Body of pancreas (tissue), 4 donors: ENCODE measurements at regions not wholly inside any gene's neighbourhood (a gene's known extent, or its start where the extent isn't known, plus 50 kb on each side); places are given as distances from the start of the nearest gene placed in this dataset. TPM values are rescaled to one million over a fixed set of nuclear protein-coding genes. Genes with fewer than 3 reads are reported as not detected.

Source experiments
- ATAC-seq: fragments of 150-250 bp; one replicate; pipeline ENCODE4 v1.9.1; 2016
- DNase-seq, 4 donors: peaks; one replicate each; pipeline ENCODE4 v3.0.0-alpha.2; 2019
- H3K27ac ChIP-seq, 4 donors: fragments of 200-600 bp; sonication (generic); 1 replicate in 3 of 4; 2 replicates in 1 of 4; pipeline versions ENCODE4 v1.5.1 to v1.6.1; 2016 to 2019; ENCODE audit warnings: mild to moderate bottlenecking in 1 of 4, mixed read lengths in 1 of 4, moderate library complexity in 1 of 4
- H3K27me3 ChIP-seq, 2 donors: fragments of 200-600 bp; sonication (generic); one replicate each; pipeline ENCODE4 v1.6.0; 2016; ENCODE audit warnings: mild to moderate bottlenecking in 1 of 2
- H3K36me3 ChIP-seq, 2 donors: fragments of 200-600 bp; sonication (generic); replicated peaks in 1 of 2; 2 replicates each; pipeline ENCODE4 v1.5.1; 2016; ENCODE audit warnings: low read depth in 2 of 2; ENCODE audit not compliant: insufficient read depth in 1 of 2
- H3K4me1 ChIP-seq: fragments of 200-600 bp; sonication (generic); one replicate; pipeline ENCODE4 v1.6.0; 2016
- H3K4me3 ChIP-seq, 2 donors: fragments of 200-600 bp; sonication (generic); 1 replicate in 1 of 2; 2 replicates in 1 of 2; pipeline ENCODE4 v1.5.1; 2016 to 2019
- H3K9me3 ChIP-seq, 3 donors: fragments of 200-600 bp; sonication (generic); 1 replicate in 2 of 3; 2 replicates in 1 of 3; pipeline ENCODE4 v1.5.1; 2016
- POLR2A ChIP-seq, 3 donors: fragments of 450-650 bp; IDR thresholded peaks; one replicate each; pipeline ENCODE4 v1.6.1; 2016; ENCODE audit warnings: antibody characterized with exemption in 3 of 3, mild to moderate bottlenecking in 2 of 3
- WGBS, 2 donors: methylation state at CpG; one replicate each; pipeline ENCODE4 v1.1.5; 2017; 5-methylcytosine and 5-hydroxymethylcytosine counted together
- intact Hi-C: fragments of 100-400 bp; cut with DNase I; formaldehyde crosslinking; loops from one replicate; pipeline ENCODE4 v1.15.1; 2023
- microRNA-seq, 2 donors: library from miRNA; unstranded; fragments of <30 nt; microRNA quantifications; one replicate each; pipeline ENCODE4, GENCODE V29; 2016; ENCODE audit warnings: borderline number of aligned reads in 2 of 2, borderline replicate concordance in 2 of 2
- small RNA-seq: library from RNA; depleted of rRNA; stranded (forward); fragments of <200 nt; gene quantifications from one replicate; pipeline ENCODE3, GENCODE V24; 2016
- TF ChIP-seq, protein P1 (sequence below), 7 experiments: fragments of 450-650 bp in 4 of 7; fragments of 200-600 bp in 3 of 7; sonication (generic) in 3 of 7; IDR thresholded peaks; one replicate each; pipeline ENCODE4 v1.5.1; 2016 to 2019; ENCODE audit warnings: antibody characterized with exemption in 7 of 7

GRCh38 chr22:47228767-47229166 is 466.3 kb downstream of the TBC1D22A start:
- ATAC-seq: no peak
- Histone ChIP-seq H3K36me3 (no peaks in the 10 kb centered on the region), H3K27ac (no peak overlapping the region), H3K9me3 (peaks cover 0 to 15% (median 0%) of the 10 kb centered on the region in 3 donors), H3K4me3 (no peak overlapping the region), H3K27me3 (no peaks in the 10 kb centered on the region), H3K4me1 (no peaks in the 10 kb centered on the region)
- WGBS, 2 donors: 71 to 79% methylated on average over 3 of the region's 3 CpGs
- DNase-seq: no peak
- TF ChIP-seq, protein P1, sequence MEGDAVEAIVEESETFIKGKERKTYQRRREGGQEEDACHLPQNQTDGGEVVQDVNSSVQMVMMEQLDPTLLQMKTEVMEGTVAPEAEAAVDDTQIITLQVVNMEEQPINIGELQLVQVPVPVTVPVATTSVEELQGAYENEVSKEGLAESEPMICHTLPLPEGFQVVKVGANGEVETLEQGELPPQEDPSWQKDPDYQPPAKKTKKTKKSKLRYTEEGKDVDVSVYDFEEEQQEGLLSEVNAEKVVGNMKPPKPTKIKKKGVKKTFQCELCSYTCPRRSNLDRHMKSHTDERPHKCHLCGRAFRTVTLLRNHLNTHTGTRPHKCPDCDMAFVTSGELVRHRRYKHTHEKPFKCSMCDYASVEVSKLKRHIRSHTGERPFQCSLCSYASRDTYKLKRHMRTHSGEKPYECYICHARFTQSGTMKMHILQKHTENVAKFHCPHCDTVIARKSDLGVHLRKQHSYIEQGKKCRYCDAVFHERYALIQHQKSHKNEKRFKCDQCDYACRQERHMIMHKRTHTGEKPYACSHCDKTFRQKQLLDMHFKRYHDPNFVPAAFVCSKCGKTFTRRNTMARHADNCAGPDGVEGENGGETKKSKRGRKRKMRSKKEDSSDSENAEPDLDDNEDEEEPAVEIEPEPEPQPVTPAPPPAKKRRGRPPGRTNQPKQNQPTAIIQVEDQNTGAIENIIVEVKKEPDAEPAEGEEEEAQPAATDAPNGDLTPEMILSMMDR (IDR thresholded peaks at IDR 0.05): no peak
- TF ChIP-seq POLR2A (IDR thresholded peaks at IDR 0.05): no peak
- intact Hi-C loops: no loop called here

DNA sequence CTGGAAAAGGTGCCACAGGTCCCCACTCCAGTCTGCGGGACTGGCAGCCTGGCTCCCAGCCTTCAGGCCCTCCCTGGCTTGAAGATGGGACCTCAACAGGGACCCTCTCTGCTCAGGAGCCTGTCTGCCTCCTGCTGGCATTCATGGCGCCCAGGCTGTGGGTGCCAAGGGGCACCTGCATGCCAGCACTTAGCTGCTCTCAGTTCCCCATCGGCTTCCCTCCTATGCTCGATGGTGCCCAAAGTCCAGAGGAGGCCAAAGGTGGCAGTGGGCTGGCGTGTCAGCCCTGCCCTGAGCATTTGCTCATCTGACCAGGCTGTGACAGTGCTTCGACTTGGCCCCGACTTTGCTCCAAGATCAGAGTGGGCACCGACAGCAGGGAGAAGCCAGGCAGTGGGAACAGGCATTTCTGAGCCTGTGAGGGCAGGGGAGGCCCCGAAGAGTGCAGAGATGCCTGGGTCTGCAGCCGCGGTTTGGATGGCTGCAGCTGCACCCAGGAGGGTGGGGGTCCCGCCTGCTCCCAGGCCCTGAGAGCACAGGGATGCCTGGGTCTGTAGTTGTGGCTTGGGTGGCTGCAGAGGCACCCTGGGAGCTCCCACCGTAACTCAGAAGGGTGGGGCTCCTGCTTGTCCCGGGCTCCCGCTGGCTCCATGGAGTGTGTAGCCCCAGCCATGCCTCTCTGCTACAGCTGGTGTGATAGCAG is 463.6 kb downstream of the TBC1D22A start:
- intact Hi-C loops: no loop called here
- Histone ChIP-seq H3K36me3 (no peaks in the 10 kb centered on the region), H3K27me3 (no peaks in the 10 kb centered on the region), H3K9me3 (no peaks in the 10 kb centered on the region), H3K4me3 (no peak overlapping the region), H3K27ac (no peak overlapping the region), H3K4me1 (no peaks in the 10 kb centered on the region)
- DNase-seq: no peak
- 82 to 85% methylated on average over 4 to 14 of the region's 15 CpGs for WGBS, 2 donors
- no peak for ATAC-seq
- no peak for TF ChIP-seq POLR2A (IDR thresholded peaks at IDR 0.05)
- TF ChIP-seq, protein P1 (IDR thresholded peaks at IDR 0.05): no peak

DNA sequence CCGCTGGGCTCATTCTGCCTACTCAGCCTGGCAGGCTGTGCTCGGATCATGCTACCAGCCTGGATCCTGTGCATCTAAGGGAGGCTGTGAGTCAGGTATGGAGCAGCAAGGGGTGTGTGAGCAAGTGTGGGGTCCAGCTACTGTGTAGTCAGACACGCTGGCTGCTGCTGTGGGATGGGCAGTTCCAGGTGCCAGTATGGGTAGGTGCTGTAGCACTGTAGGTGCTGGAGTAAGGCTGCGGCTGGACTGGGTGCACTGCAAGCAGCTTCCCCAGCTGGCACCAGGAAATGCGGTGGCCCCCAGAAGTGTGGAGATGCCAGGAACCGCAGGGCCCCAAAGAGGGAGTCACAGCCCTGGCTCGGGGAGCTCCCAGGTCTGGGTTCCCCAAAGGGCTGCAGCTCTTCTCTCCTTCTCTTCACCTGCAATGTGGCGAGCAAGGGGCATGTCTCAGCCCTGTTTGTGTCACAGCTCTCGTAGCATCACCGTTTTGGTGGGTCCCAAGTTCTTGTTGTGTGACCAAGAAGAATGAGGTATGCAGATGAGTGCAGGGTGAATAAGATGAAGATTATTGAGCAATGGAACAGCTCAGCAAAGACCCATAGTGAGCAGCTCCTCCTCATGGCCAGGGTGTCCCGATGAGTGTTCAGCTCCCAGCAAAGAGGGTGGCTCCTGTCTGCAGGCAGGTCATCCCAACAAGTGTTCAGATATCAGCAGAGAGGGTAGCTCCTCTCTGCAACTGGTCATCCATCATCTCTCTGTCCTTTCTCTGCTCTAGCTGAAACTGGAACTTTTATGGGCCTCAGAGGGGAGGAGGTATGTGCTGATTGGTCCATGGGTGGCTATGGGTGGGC is 462.9 kb downstream of the TBC1D22A start:
- Histone ChIP-seq H3K27ac (no peak overlapping the region), H3K9me3 (no peaks in the 10 kb centered on the region), H3K36me3 (no peaks in the 10 kb centered on the region), H3K4me3 (no peak overlapping the region), H3K27me3 (no peaks in the 10 kb centered on the region), H3K4me1 (no peaks in the 10 kb centered on the region)
- ATAC-seq (no peak), DNase-seq (no peak)
- intact Hi-C loops: no loop called here
- 86 to 93% methylated on average over 10 of the region's 11 CpGs for WGBS, 2 donors
- TF ChIP-seq POLR2A (IDR thresholded peaks at IDR 0.05): no peak
- TF ChIP-seq, protein P1 (IDR thresholded peaks at IDR 0.05): no peak

Small RNA genes lying in the stretch of these regions (microRNA-seq; reads per million reads assigned to microRNA genes)
- 0 reads per million in 2 donors for gene MIR3201
- 0 to 0.47 reads per million in 2 donors for gene MIR3667
- 0 reads per million in 2 donors for gene MIR4535

Small RNA genes lying in the stretch of these regions (small RNA-seq; reads per million reads assigned to genes)
- gene MIR3201: not detected
- gene MIR3667: not detected
- not detected for gene MIR4535
